ENCODE measurements at regions not wholly inside any gene's neighbourhood (a gene's known extent, or its start where the extent isn't known, plus 50 kb on each side); places are given as distances from the start of the nearest gene placed in this dataset.

DNA sequence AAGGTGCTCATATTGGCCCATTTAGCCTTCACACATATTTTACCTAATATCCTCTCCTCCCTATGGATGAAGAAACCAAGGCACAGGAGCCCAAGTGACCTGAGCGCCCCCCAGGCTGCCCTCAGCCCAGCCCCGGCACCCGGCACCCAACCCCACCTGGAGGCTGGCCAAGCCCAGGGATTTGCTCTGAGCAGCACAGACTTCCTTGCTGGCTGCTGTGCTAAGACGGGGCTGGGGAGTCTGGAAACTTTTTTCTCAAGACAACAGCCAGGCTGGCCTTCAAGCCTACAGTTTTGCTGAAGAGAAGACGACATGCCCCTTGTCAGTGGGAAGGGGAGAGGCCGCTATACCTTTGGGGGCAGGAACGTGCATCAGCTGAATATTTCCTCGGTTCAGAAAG is 52.7 kb upstream of the LAMA1 start:
- no peak for DNase-seq
- WGBS, 2 donors, result 63 to 81% methylated on average over 3 to 8 of the region's 8 CpGs
- Histone ChIP-seq H3K27ac (no peak overlapping the region), H3K4me3 (no peak overlapping the region), H3K4me1 (peaks cover 4% of the 10 kb centered on the region), H3K9me3 (no peaks in the 10 kb centered on the region), H3K27me3 (no peaks in the 10 kb centered on the region), H3K36me3 (ENCODE audit: low read depth, missing control alignments) (no peaks in the 10 kb centered on the region)
- intact Hi-C loops (cut with DNase I; ENCODE audit: low total_unique reads), result no loop called here
- TF ChIP-seq, protein P1, sequence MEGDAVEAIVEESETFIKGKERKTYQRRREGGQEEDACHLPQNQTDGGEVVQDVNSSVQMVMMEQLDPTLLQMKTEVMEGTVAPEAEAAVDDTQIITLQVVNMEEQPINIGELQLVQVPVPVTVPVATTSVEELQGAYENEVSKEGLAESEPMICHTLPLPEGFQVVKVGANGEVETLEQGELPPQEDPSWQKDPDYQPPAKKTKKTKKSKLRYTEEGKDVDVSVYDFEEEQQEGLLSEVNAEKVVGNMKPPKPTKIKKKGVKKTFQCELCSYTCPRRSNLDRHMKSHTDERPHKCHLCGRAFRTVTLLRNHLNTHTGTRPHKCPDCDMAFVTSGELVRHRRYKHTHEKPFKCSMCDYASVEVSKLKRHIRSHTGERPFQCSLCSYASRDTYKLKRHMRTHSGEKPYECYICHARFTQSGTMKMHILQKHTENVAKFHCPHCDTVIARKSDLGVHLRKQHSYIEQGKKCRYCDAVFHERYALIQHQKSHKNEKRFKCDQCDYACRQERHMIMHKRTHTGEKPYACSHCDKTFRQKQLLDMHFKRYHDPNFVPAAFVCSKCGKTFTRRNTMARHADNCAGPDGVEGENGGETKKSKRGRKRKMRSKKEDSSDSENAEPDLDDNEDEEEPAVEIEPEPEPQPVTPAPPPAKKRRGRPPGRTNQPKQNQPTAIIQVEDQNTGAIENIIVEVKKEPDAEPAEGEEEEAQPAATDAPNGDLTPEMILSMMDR (IDR thresholded peaks at IDR 0.05), result no peak
- no peak for TF ChIP-seq POLR2A (IDR thresholded peaks at IDR 0.05)

- Histone ChIP-seq H3K9me3 (no peaks in the 10 kb centered on the region), H3K36me3 (ENCODE audit: low read depth, missing control alignments) (no peaks in the 10 kb centered on the region), H3K27ac (no peak overlapping the region), H3K4me1 (peaks cover 4% of the 10 kb centered on the region), H3K27me3 (no peaks in the 10 kb centered on the region), H3K4me3 (no peak overlapping the region)
- intact Hi-C loops (cut with DNase I; ENCODE audit: low total_unique reads), result no loop called here
- 83 to 86% methylated on average over 6 to 11 of the region's 11 CpGs for WGBS, 2 donors
- TF ChIP-seq POLR2A (IDR thresholded peaks at IDR 0.05), result no peak
- TF ChIP-seq, protein P1 (IDR thresholded peaks at IDR 0.05), result no peak
- no peak for DNase-seq
These were observed 52.0 kb upstream of the LAMA1 start for GRCh38 chr18:7169601-7170000.

DNA sequence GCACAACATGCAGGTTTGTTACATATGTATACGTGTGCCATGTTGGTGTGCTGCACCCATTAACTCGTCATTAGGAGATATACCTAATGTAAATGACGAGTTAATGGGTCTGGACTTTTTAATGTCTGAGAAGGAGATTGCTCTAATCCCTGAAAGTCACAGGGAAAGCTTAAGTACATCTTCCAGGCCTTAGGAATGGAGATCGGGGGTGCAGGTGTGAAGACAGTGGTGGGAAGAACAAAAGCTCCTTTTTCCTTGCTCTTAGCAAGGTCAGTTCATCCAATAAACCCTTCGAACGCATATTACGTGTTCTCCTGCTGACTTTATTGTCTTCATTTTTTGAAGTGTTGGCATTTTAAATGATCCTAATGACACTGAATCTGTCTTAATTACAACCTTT is 50.8 kb upstream of the LAMA1 start:
- no peaks in the 10 kb centered on the region for H3K36me3 ChIP-seq (ENCODE audit: low read depth, missing control alignments)
- no peak for TF ChIP-seq POLR2A (IDR thresholded peaks at IDR 0.05)
- TF ChIP-seq, protein P1 (IDR thresholded peaks at IDR 0.05), result no peak
- H3K4me3 ChIP-seq, result no peak overlapping the region
- no peaks in the 10 kb centered on the region for H3K9me3 ChIP-seq
- no peak for DNase-seq
- H3K27ac ChIP-seq, result no peak overlapping the region
- H3K4me1 ChIP-seq, result peaks cover 4% of the 10 kb centered on the region
- no peaks in the 10 kb centered on the region for H3K27me3 ChIP-seq
- intact Hi-C loops (cut with DNase I; ENCODE audit: low total_unique reads), result no loop called here
- WGBS, 2 donors, result 77 to 84% methylated on average over 7 of the region's 7 CpGs
